GM12872 (cell line): ENCODE measurements at regions not wholly inside any gene's neighbourhood (a gene's known extent, or its start where the extent isn't known, plus 50 kb on each side); places are given as distances from the start of the nearest gene placed in this dataset.

Experiments
- TF ChIP-seq, protein P1 (sequence below): IDR thresholded peaks from 3 replicates; pipeline ENCODE4 v1.5.1; 2011; ENCODE audit warnings: low read depth, mild to moderate bottlenecking, low read length, moderate library complexity; ENCODE audit not compliant: insufficient read depth

DNA sequence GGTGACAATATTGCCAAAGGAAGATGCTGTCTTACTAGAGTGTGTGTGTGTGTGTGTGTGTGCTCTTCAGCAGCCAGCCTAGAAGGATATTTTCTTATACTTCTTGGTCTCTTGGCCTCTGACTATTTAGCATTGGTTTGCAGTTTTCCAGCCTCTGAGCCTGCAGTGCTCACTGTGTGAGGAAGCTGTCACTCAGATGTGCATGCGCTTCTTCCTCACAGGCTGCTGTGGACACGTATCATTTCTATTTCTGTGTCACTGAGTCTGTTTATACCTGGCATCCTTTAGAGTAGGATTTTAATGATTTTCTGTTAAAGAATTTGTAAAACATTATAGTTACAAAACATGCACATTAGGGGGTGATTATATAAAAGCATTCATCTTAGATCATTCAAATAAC lies 83.3 kb downstream of the ALDH8A1 start:
- TF ChIP-seq, protein P1, sequence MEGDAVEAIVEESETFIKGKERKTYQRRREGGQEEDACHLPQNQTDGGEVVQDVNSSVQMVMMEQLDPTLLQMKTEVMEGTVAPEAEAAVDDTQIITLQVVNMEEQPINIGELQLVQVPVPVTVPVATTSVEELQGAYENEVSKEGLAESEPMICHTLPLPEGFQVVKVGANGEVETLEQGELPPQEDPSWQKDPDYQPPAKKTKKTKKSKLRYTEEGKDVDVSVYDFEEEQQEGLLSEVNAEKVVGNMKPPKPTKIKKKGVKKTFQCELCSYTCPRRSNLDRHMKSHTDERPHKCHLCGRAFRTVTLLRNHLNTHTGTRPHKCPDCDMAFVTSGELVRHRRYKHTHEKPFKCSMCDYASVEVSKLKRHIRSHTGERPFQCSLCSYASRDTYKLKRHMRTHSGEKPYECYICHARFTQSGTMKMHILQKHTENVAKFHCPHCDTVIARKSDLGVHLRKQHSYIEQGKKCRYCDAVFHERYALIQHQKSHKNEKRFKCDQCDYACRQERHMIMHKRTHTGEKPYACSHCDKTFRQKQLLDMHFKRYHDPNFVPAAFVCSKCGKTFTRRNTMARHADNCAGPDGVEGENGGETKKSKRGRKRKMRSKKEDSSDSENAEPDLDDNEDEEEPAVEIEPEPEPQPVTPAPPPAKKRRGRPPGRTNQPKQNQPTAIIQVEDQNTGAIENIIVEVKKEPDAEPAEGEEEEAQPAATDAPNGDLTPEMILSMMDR, result no peak

DNA sequence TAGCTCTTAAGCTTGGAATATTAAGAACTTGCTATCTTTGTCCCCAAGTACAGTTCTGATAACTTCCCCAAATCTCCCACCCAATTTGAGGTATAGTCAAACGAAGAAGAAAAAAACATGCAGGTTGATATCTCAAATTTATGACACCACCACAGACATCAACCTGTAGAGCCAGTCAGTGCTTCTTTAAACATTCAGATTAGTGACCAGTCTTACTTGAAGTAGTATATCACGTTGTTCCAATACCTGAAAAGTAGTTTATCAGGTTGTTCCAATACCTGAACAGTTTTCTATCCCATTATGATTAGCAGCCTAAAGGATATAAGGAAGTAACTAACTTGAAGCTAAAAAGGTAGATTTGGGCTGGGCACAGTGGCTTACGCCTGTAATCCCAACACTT lies 85.3 kb downstream of the ALDH8A1 start:
- TF ChIP-seq, protein P1, result no peak

DNA sequence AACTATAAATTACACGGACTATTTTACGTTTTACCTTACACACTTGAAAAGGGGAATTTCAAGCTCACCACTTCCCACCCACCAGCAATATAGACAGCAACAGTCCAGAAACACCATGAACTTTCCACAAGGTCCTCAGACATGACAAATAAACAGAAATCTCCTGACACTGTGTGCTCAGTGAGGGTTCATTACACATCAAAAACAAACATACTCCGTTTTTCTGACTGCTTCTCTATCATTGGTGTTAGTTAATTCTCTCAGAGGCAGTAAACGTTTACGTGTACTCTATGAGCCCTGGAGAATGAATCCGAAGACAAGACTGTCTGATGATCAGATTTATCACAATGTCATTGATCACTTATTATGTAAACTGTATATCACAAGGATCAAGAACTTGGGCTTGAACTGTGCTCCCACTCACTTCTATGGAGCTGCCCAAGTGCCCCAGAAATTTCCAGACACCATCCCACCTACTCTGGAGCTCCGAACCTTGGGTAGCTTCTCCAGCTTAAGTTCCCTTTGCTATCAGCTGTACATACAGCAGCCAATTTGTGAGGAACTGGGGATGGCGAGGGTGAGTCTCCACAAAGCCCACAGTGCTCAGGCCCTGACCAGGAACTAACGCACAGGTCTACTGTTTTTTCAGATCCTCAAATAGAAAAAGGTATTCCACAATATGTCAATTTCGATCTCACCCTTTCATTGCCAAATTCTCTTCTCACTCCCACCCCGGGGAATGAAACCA lies 86.0 kb downstream of the ALDH8A1 start:
- TF ChIP-seq, protein P1, result no peak

DNA sequence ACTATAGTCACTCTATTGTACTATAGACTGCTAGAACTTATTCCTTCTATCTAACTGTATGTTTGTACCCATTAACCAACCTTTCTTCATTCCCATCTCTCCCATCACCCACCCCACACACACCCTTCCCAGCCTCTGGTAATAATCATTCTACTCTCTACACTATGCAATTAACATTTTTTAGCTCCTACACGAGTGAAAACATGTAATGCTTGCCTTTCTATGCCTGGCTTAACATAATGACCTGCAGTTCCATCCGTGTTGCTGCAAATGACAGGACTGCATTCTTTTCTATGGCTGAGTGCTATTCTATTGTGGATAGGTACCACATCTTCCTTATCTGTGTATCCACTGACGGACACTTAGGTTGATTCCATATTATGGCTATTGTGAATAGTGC lies 95.5 kb downstream of the ALDH8A1 start:
- TF ChIP-seq, protein P1, result no peak

DNA sequence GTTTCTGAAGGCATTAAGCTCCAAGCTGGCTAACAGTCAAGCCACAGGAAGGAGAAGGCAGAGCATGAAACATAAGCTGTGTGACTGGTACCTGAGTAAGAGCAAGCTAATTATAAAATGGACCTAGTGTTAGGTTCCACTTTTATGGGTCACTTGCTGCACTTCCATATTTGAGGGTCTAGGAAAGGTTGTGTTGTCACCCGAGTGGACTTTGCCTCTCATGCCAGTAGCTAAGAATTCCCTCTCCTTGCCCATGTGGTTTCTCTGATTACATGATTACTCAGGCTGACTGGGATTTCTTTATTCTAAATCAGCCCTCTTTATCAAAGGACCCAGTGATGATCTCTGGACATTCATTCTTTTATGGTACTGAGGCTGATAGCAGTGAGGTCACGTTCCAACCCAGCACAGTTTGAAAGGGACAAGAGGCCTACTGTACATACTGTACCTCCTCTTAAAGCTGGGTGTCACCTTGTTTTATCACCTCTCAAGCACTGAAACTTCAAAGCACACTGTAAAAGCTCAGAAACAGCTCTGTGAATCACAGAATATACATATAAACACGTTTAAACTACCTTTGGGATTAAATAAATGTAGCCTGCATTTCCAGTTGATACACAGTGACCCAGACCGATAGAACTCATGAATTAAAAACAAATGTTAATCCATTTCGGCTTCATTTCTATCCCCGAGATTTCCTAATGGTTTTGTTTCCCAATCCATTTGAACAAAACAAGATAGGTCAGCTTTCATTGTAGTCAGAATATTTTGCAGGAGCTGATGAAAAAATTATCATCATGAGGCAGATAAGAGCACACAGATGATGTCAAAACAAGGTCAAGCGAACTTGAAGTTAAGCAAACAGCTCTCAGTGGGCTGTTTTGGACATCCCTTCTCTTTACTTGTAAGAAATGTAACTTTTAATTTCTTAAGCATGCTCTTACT lies 96.5 kb downstream of the ALDH8A1 start:
- TF ChIP-seq, protein P1, result no peak

DNA sequence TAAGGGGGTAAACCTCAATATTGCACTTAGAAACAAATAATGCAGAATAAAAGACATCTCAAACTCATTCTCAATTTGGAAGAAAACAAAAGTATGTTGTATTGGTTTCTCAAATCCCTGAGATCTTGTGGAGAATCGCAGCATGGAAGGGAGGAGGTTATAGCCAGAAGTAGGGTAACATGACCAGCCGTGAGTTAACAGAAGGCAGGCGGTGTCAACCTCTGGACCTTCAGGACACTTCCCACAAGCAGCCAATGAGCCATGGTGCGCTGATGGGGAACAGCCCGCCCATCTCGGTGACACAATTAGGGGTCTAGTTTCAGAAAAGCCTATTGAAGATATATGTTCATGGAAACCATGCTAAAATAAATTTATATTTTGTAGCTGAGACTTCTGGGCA lies 98.4 kb downstream of the ALDH8A1 start:
- TF ChIP-seq, protein P1, result no peak

DNA sequence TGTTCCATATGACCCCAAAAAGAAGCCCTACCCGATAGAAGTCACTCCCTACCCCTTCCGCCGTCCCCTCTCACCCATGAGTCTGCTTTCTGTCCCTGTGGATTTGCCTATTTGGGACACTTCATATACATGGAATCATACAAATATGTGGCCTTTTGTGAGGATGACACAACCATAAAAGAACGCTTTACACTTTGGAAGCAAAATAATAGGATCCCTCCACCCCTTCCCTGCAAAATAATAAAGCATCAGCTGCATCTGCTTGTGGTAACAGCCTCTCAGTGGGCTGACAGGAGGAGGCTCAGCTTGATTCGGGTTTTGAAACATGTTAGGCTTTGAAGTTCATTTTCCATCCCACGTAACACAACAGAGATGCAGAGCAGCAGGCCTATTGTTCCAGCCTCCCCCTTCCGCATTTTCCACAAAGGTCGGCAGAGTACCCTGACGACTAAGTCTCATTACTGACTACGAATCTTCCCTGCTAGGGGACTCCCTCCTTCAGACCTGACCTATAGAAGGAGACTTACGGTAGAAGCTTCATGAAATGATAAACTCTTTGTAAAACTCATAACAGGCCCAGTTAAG lies 99.1 kb downstream of the ALDH8A1 start:
- TF ChIP-seq, protein P1, result no peak
